SU-DHL-6 (cell line): ENCODE measurements at regions not wholly inside any gene's neighbourhood (a gene's known extent, or its start where the extent isn't known, plus 50 kb on each side); places are given as distances from the start of the nearest gene placed in this dataset.

ENCODE experiments used
- H2AFZ ChIP-seq: fragments of 200-600 bp; sonication (generic); 2 replicates; pipeline ENCODE4 v1.6.1; 2014; ENCODE audit warnings: low read depth, mild to moderate bottlenecking, moderate library complexity, mixed read lengths, antibody characterized with exemption, low read length; ENCODE audit not compliant: severe bottlenecking
- H3F3A ChIP-seq: fragments of 200-600 bp; shearing (Covaris generic); 2 replicates; pipeline ENCODE4 v1.6.0; 2016; ENCODE audit warnings: antibody characterized with exemption, mild to moderate bottlenecking; ENCODE audit not compliant: insufficient read depth
- H3K27ac ChIP-seq: fragments of 200-600 bp; sonication (generic); 2 replicates; pipeline ENCODE4 v1.5.1; 2016; ENCODE audit warnings: low read depth, mild to moderate bottlenecking, low read length, moderate library complexity, mixed read lengths
- H3K27me3 ChIP-seq: fragments of 200-600 bp; sonication (generic), shearing (Covaris generic); 2 replicates; pipeline ENCODE4 v1.6.0; 2014; ENCODE audit warnings: mild to moderate bottlenecking, low read length
- H3K36me3 ChIP-seq: fragments of 200-600 bp; sonication (generic); 2 replicates; pipeline ENCODE4 v1.6.1; 2014; ENCODE audit warnings: mild to moderate bottlenecking, low read length, mixed read lengths
- H3K4me2 ChIP-seq: fragments of 300-600, 200-600 bp; shearing (Covaris generic), sonication (generic); 2 replicates; pipeline ENCODE4 v1.6.0; 2014; ENCODE audit warnings: low read length, low read depth, mild to moderate bottlenecking; ENCODE audit not compliant: poor library complexity, severe bottlenecking
- H3K4me3 ChIP-seq: fragments of 200-600 bp; sonication (generic); 2 replicates; pipeline ENCODE4 v1.5.1; 2014; ENCODE audit warnings: antibody characterized with exemption, low read length, mild to moderate bottlenecking, mixed read lengths; ENCODE audit not compliant: insufficient read depth, poor library complexity, severe bottlenecking
- H3K79me2 ChIP-seq: fragments of 200-600 bp; sonication (generic); 2 replicates; pipeline ENCODE4 v1.6.1; 2014; ENCODE audit warnings: mild to moderate bottlenecking, low read length, moderate library complexity; ENCODE audit not compliant: insufficient read depth
- H3K9ac ChIP-seq: fragments of 200-600 bp; sonication (generic); 2 replicates; pipeline ENCODE4 v1.7.0; 2014; ENCODE audit warnings: mild to moderate bottlenecking, low read length
- H3K9me2 ChIP-seq: fragments of 200-600 bp; sonication (generic); replicated peaks from 2 replicates; pipeline ENCODE4 v1.6.1; 2014; ENCODE audit warnings: low read length; ENCODE audit not compliant: insufficient read depth
- H3K9me3 ChIP-seq: fragments of 200-600 bp; sonication (generic); 2 replicates; pipeline ENCODE4 v1.6.1; 2014; ENCODE audit warnings: low read length, mixed read lengths; ENCODE audit not compliant: insufficient read depth
- H4K20me1 ChIP-seq: fragments of 200-600 bp; sonication (generic); 2 replicates; pipeline ENCODE4 v1.6.1; 2014; ENCODE audit warnings: low read depth, mild to moderate bottlenecking, antibody characterized with exemption, low read length, moderate library complexity, mixed read lengths
- EZH2phosphoT487 ChIP-seq: fragments of 200-600 bp; sonication (generic), shearing (Covaris generic); conservative IDR thresholded peaks from 2 replicates; pipeline ENCODE4 v1.6.1; 2018; ENCODE audit warnings: mild to moderate bottlenecking, antibody characterized with exemption, low read length, moderate library complexity, mixed read lengths
- TF ChIP-seq, protein P1 (sequence below): fragments of 200-600 bp; sonication (generic); IDR thresholded peaks from one replicate; pipeline ENCODE4 v1.5.1; 2017; ENCODE audit warnings: antibody characterized with exemption, mild to moderate bottlenecking, low read length, moderate library complexity; ENCODE audit not compliant: insufficient read depth, poor library complexity, severe bottlenecking

DNA sequence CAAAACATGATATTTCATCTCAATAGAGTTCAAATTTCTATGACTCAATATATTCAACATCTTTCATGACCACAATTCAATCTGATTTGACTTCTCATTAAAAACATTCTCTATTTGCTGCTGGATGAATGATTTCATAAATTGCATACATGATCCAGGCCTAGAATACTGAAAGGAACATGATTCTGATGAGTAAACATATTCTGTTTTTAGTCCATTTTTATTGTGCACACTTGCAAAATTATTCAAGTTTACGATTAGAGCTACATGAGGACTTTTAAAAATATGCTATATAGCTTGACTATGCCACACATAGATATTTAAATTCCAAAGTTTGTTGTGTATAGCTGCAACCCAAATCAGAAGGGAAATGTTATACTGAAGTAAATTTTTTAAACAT is 273.8 kb upstream of the GRIP1 start:
- H3K9me2 ChIP-seq: no peaks in the 10 kb centered on the region
- no peaks in the 10 kb centered on the region for H4K20me1 ChIP-seq
- TF ChIP-seq EZH2phosphoT487: no peak
- H3K4me3 ChIP-seq: no peak overlapping the region
- H2AFZ ChIP-seq: no peak overlapping the region
- H3F3A ChIP-seq: no peaks in the 10 kb centered on the region
- H3K27me3 ChIP-seq: no peaks in the 10 kb centered on the region
- H3K9me3 ChIP-seq: no peaks in the 10 kb centered on the region
- H3K79me2 ChIP-seq: no peaks in the 10 kb centered on the region
- no peak overlapping the region for H3K4me2 ChIP-seq
- no peak overlapping the region for H3K27ac ChIP-seq
- H3K36me3 ChIP-seq: no peaks in the 10 kb centered on the region
- no peak overlapping the region for H3K9ac ChIP-seq

DNA sequence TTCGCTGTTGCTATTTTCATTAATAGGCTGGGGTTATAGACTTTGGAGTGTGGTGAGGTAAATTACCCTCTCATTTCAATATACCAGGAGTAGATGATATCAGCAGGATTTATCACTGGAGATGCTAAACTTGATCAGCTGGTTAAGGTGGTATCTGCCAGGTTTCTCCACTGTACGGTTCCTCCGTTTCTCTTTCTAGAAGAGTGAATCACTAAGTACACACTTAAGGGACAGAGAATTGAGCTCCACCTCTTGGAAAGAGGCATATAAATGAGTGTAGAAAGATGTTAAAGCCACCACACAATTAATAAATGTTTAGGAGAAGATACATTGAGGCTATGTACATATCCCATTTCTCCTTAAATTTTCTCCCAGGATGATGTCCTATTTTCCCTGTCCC is 277.4 kb upstream of the GRIP1 start:
- H3K9me2 ChIP-seq: no peaks in the 10 kb centered on the region
- no peaks in the 10 kb centered on the region for H3K27me3 ChIP-seq
- H3F3A ChIP-seq: no peaks in the 10 kb centered on the region
- H3K4me2 ChIP-seq: no peak overlapping the region
- no peak overlapping the region for H2AFZ ChIP-seq
- no peak overlapping the region for H3K27ac ChIP-seq
- H3K79me2 ChIP-seq: no peaks in the 10 kb centered on the region
- no peak overlapping the region for H3K9ac ChIP-seq
- TF ChIP-seq, protein P1, sequence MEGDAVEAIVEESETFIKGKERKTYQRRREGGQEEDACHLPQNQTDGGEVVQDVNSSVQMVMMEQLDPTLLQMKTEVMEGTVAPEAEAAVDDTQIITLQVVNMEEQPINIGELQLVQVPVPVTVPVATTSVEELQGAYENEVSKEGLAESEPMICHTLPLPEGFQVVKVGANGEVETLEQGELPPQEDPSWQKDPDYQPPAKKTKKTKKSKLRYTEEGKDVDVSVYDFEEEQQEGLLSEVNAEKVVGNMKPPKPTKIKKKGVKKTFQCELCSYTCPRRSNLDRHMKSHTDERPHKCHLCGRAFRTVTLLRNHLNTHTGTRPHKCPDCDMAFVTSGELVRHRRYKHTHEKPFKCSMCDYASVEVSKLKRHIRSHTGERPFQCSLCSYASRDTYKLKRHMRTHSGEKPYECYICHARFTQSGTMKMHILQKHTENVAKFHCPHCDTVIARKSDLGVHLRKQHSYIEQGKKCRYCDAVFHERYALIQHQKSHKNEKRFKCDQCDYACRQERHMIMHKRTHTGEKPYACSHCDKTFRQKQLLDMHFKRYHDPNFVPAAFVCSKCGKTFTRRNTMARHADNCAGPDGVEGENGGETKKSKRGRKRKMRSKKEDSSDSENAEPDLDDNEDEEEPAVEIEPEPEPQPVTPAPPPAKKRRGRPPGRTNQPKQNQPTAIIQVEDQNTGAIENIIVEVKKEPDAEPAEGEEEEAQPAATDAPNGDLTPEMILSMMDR: no peak
- TF ChIP-seq EZH2phosphoT487: no peak
- no peaks in the 10 kb centered on the region for H3K9me3 ChIP-seq
- H3K4me3 ChIP-seq: no peak overlapping the region
- H4K20me1 ChIP-seq: no peaks in the 10 kb centered on the region
- H3K36me3 ChIP-seq: no peaks in the 10 kb centered on the region

DNA sequence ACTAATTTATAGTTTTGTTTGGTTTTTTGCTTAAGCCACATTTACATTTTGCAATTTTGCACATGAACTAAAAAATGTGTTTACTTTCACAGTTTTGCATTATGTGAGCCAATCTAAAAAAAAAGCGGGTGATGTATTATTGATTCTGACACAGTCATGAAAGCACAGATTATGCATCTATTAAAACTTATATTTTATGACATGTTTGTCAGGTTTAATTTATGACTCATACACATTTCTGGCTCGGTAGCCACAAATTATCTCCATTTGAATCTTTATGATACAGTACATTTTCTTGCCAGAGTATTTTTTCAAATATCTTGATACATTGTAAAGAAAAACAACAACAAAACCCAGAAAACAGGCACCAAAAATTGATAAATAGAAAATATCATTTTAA is 280.4 kb upstream of the GRIP1 start:
- no peak for TF ChIP-seq EZH2phosphoT487
- TF ChIP-seq, protein P1: no peak
- no peaks in the 10 kb centered on the region for H3K79me2 ChIP-seq
- no peak overlapping the region for H3K4me2 ChIP-seq
- no peak overlapping the region for H3K4me3 ChIP-seq
- no peaks in the 10 kb centered on the region for H3K27me3 ChIP-seq
- no peak overlapping the region for H3K27ac ChIP-seq
- H2AFZ ChIP-seq: no peak overlapping the region
- H3K9me3 ChIP-seq: no peaks in the 10 kb centered on the region
- H3K9ac ChIP-seq: no peak overlapping the region
- no peaks in the 10 kb centered on the region for H3K9me2 ChIP-seq
- no peaks in the 10 kb centered on the region for H3K36me3 ChIP-seq
- no peaks in the 10 kb centered on the region for H4K20me1 ChIP-seq
- H3F3A ChIP-seq: no peaks in the 10 kb centered on the region

DNA sequence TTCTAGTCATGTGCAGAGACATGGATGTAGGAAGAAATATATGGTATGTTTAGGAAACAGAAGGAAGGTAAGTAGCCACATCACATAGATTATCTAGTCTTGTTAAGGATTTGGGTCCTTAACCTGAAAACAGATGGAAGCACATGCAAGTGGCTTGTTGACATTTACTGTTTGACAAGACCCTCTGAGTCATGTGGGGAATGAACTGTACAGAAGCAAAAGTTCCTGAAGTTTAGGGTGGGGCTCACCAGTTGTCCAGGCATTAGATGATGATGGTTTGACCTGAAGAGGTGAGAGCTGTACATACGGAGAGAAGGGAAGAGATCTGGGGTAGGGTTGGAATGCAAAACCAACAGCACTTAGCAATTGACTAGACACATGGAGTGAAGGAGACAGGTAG is 281.1 kb upstream of the GRIP1 start:
- no peak overlapping the region for H3K27ac ChIP-seq
- TF ChIP-seq EZH2phosphoT487: no peak
- TF ChIP-seq, protein P1: no peak
- H3F3A ChIP-seq: no peaks in the 10 kb centered on the region
- H3K9me3 ChIP-seq: no peaks in the 10 kb centered on the region
- no peaks in the 10 kb centered on the region for H3K27me3 ChIP-seq
- no peaks in the 10 kb centered on the region for H3K9me2 ChIP-seq
- H3K36me3 ChIP-seq: no peaks in the 10 kb centered on the region
- H4K20me1 ChIP-seq: no peaks in the 10 kb centered on the region
- no peak overlapping the region for H3K4me2 ChIP-seq
- H2AFZ ChIP-seq: no peak overlapping the region
- no peaks in the 10 kb centered on the region for H3K79me2 ChIP-seq
- H3K4me3 ChIP-seq: no peak overlapping the region
- no peak overlapping the region for H3K9ac ChIP-seq
